ENCODE measurements at regions not wholly inside any gene's neighbourhood (a gene's known extent, or its start where the extent isn't known, plus 50 kb on each side); places are given as distances from the start of the nearest gene placed in this dataset.

DNA sequence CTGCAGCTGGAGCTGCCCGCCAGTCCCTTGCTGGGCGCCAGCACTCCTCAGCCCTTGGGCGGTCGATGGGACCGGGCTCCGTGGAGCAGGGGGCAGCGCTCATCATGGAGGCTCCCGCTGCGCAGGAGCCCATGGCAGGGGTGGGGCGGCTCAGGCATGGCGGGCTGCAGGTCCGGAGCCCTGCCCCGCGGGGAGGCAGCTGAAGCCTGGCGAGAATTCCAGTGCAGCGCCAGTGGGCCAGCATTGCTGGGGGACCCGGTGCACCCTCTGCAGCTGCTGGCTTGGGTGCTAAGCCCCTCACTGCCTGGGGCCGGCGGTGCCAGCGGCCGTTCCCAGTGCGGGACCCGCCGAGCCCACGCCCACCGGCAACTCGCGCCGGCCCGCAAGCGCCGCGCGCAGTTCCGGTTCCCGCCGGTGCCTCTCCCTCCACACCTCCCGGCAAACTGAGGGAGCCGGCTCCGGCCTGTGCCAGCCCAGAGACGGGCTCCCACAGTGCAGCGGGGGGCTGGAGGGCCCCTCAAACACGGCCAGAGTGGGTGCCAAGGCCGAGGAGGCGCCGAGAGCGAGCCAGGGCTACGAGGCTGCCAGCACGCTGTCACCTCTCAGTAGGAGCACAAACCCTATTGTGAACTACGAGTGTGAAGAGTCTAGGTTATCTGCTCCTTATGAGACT lies 687.1 kb downstream of the PCDH17 start:
- intact Hi-C loops (cut with micrococcal nuclease; ENCODE audit: unreplicated experiment) (no loop called here), in situ Hi-C loops (cut with MboI) (no loop called here)
- ChIA-PET RAD21 (ENCODE audit: unreplicated experiment) (no interaction called here), CTCF (no interaction called here), SMC1A (ENCODE audit: uncharacterized antibody, unreplicated experiment) (interaction anchor here (0.6 to 1.2 kb wide), 3 partner anchors 12 to 74 kb away, joined by 3 to 4 read pairs (median 3); no protein-coding TSS in a partner anchor), POLR2A (no interaction called here)
- TF ChIP-seq ZNF207 (IDR thresholded peaks at IDR 0.05; ENCODE audit: borderline replicate concordance) (no peak), ASH2L (IDR thresholded peaks at IDR 0.05; ENCODE audit: borderline replicate concordance, low read depth) (no peak), RAD51 (IDR thresholded peaks at IDR 0.05) (no peak), CHD4 (IDR thresholded peaks at IDR 0.05) (no peak), HCFC1 (IDR thresholded peaks at IDR 0.05; ENCODE audit: low read length) (no peak), EGR1 (IDR thresholded peaks at IDR 0.05; ENCODE audit: borderline replicate concordance in 1 of 2, low read depth in 2 of 2, low read length in 2 of 2) (no peak), EED (IDR thresholded peaks at IDR 0.05; ENCODE audit: low read depth) (no peak), POLR2AphosphoS5 (IDR thresholded peaks at IDR 0.05; ENCODE audit: low read length) (no peak), SUZ12 (IDR thresholded peaks at IDR 0.05; ENCODE audit: unreplicated experiment) (no peak), ELK1 (IDR thresholded peaks at IDR 0.05; ENCODE audit: low read depth, low read length) (no peak), TBL1XR1 (IDR thresholded peaks at IDR 0.05; ENCODE audit: low read depth, low read length) (no peak), SMAD5 (IDR thresholded peaks at IDR 0.05; ENCODE audit: low read depth) (no peak), RAD21 (IDR thresholded peaks at IDR 0.05; ENCODE audit: insufficient read depth, low read depth, low read length) (no peak), ZZZ3 (IDR thresholded peaks at IDR 0.05; ENCODE audit: control insufficient read depth, insufficient read length, low read depth) (no peak), ZNF24 (IDR thresholded peaks at IDR 0.05) (no peak)
- TF ChIP-seq, protein P1, sequence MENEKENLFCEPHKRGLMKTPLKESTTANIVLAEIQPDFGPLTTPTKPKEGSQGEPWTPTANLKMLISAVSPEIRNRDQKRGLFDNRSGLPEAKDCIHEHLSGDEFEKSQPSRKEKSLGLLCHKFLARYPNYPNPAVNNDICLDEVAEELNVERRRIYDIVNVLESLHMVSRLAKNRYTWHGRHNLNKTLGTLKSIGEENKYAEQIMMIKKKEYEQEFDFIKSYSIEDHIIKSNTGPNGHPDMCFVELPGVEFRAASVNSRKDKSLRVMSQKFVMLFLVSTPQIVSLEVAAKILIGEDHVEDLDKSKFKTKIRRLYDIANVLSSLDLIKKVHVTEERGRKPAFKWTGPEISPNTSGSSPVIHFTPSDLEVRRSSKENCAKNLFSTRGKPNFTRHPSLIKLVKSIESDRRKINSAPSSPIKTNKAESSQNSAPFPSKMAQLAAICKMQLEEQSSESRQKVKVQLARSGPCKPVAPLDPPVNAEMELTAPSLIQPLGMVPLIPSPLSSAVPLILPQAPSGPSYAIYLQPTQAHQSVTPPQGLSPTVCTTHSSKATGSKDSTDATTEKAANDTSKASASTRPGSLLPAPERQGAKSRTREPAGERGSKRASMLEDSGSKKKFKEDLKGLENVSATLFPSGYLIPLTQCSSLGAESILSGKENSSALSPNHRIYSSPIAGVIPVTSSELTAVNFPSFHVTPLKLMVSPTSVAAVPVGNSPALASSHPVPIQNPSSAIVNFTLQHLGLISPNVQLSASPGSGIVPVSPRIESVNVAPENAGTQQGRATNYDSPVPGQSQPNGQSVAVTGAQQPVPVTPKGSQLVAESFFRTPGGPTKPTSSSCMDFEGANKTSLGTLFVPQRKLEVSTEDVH (IDR thresholded peaks at IDR 0.05; ENCODE audit: low read depth, partially characterized antibody): no peak
- Histone ChIP-seq H3K27ac (ENCODE audit: control insufficient read depth, insufficient read depth) (no peak overlapping the region), H3K36me3 (ENCODE audit: control insufficient read depth in 2 of 2, insufficient read depth in 2 of 2, low read length in 1 of 2) (no peaks in the 10 kb centered on the region), H3K27me3 (replicated peaks in 1 of 2; ENCODE audit: control insufficient read depth in 2 of 2, insufficient read depth in 2 of 2, low read length in 1 of 2) (no peaks in the 10 kb centered on the region), H3K79me2 (ENCODE audit: control insufficient read depth, insufficient read depth, low read length) (no peaks in the 10 kb centered on the region), H3K9ac (ENCODE audit: control insufficient read depth, insufficient read depth, low read length) (no peak overlapping the region), H4K20me1 (ENCODE audit: control insufficient read depth, insufficient read depth) (no peaks in the 10 kb centered on the region), H3K9me3 (replicated peaks; ENCODE audit: control insufficient read depth, insufficient read depth, low read length) (no peaks in the 10 kb centered on the region), H3K4me1 (ENCODE audit: control insufficient read depth, insufficient read depth, low read length) (no peaks in the 10 kb centered on the region), H3K4me2 (ENCODE audit: control insufficient read depth, insufficient read depth) (no peak overlapping the region), H3K4me3 (no peak overlapping the region), H2AFZ (ENCODE audit: control insufficient read depth, low read depth, low read length) (no peak overlapping the region)
- ATAC-seq: no peak
- WGBS (ENCODE audit: insufficient coverage, insufficient replicate concordance, low lambda C conversion rate, missing lambda C conversion rate): 72% methylated on average over 47 of the region's 50 CpGs
- DNase-seq (ENCODE audit: low read depth, low spot score): no peak
- no TSS peak for BruUV-seq (replicated peaks)
- FAIRE-seq: no peak
